ENCODE measurements at regions not wholly inside any gene's neighbourhood (a gene's known extent, or its start where the extent isn't known, plus 50 kb on each side); places are given as distances from the start of the nearest gene placed in this dataset.

- DNase-seq (ENCODE audit: low read depth): no peak
- no peak overlapping the region for H3K4me3 ChIP-seq (replicated peaks; ENCODE audit: low read depth, low read length)
- no peak for TF ChIP-seq CTCF (IDR thresholded peaks at IDR 0.05; ENCODE audit: low read length, missing control alignments)
Measured at GRCh38 chr11:82007521-82007920, 726.1 kb downstream of the FAM181B start.

- no peak for TF ChIP-seq CTCF (IDR thresholded peaks at IDR 0.05; ENCODE audit: low read length, missing control alignments)
- H3K4me3 ChIP-seq (replicated peaks; ENCODE audit: low read depth, low read length): no peak overlapping the region
- DNase-seq (ENCODE audit: low read depth): no peak
Measured at GRCh38 chr11:82004537-82005213, 729.0 kb downstream of the FAM181B start.

GRCh38 chr11:82003671-82004515 lies 729.8 kb downstream of the FAM181B start:
- H3K4me3 ChIP-seq (replicated peaks; ENCODE audit: low read depth, low read length): no peak overlapping the region
- TF ChIP-seq CTCF (IDR thresholded peaks at IDR 0.05; ENCODE audit: low read length, missing control alignments): no peak
- no peak for DNase-seq (ENCODE audit: low read depth)

- no peak for DNase-seq (ENCODE audit: low read depth)
- no peak overlapping the region for H3K4me3 ChIP-seq (replicated peaks; ENCODE audit: low read depth, low read length)
- TF ChIP-seq CTCF (IDR thresholded peaks at IDR 0.05; ENCODE audit: low read length, missing control alignments): no peak
Measured at GRCh38 chr11:82003024-82003423, 730.6 kb downstream of the FAM181B start.

- no peak for TF ChIP-seq CTCF (IDR thresholded peaks at IDR 0.05; ENCODE audit: low read length, missing control alignments)
- no peak for DNase-seq (ENCODE audit: low read depth)
- no peak overlapping the region for H3K4me3 ChIP-seq (replicated peaks; ENCODE audit: low read depth, low read length)
Measured at GRCh38 chr11:81995889-81996288, 737.8 kb downstream of the FAM181B start.

GRCh38 chr11:81993755-81994154 lies 739.9 kb downstream of the FAM181B start:
- no peak overlapping the region for H3K4me3 ChIP-seq (replicated peaks; ENCODE audit: low read depth, low read length)
- DNase-seq (ENCODE audit: low read depth): no peak
- TF ChIP-seq CTCF (IDR thresholded peaks at IDR 0.05; ENCODE audit: low read length, missing control alignments): no peak
